ENCODE measurements at regions not wholly inside any gene's neighbourhood (a gene's known extent, or its start where the extent isn't known, plus 50 kb on each side); places are given as distances from the start of the nearest gene placed in this dataset.

DNA sequence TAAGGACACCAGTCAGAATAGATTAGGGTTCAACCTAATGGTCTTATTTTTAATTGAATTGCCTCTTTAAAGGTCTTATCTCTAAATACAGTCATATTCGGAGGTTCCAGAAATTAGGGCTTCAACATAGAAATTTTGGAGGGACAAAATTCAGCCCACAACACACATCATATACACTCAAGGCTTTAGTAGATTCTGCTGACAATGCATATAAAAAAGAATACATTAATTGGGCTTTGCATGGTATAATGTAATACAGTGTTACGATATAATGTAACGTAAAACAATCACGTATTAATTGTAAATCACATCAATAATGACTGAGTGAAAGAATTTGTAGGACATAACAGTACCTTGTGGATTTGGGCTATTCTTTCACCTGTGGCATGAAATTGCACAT lies 787.8 kb downstream of the STIM2 start:
- TF ChIP-seq ZFX (IDR thresholded peaks at IDR 0.05; ENCODE audit: borderline replicate concordance): no peak
- TF ChIP-seq, protein P1, sequence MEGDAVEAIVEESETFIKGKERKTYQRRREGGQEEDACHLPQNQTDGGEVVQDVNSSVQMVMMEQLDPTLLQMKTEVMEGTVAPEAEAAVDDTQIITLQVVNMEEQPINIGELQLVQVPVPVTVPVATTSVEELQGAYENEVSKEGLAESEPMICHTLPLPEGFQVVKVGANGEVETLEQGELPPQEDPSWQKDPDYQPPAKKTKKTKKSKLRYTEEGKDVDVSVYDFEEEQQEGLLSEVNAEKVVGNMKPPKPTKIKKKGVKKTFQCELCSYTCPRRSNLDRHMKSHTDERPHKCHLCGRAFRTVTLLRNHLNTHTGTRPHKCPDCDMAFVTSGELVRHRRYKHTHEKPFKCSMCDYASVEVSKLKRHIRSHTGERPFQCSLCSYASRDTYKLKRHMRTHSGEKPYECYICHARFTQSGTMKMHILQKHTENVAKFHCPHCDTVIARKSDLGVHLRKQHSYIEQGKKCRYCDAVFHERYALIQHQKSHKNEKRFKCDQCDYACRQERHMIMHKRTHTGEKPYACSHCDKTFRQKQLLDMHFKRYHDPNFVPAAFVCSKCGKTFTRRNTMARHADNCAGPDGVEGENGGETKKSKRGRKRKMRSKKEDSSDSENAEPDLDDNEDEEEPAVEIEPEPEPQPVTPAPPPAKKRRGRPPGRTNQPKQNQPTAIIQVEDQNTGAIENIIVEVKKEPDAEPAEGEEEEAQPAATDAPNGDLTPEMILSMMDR (IDR thresholded peaks at IDR 0.05): no peak
